H9 (cell line): ENCODE measurements at regions not wholly inside any gene's neighbourhood (a gene's known extent, or its start where the extent isn't known, plus 50 kb on each side); places are given as distances from the start of the nearest gene placed in this dataset.

Source experiments
- DNase-seq: peaks from one replicate; pipeline ENCODE4 v3.0.0-alpha.2; 2017
- H2AFZ ChIP-seq: one replicate; pipeline ENCODE4 v1.6.1; 2013; ENCODE audit warnings: mild to moderate bottlenecking, low read length, control low read depth, moderate library complexity
- H2AK5ac ChIP-seq: 2 replicates; pipeline ENCODE4 v1.6.1; 2013; ENCODE audit warnings: low read length, control low read depth, mixed read lengths; ENCODE audit not compliant: insufficient read length
- H2BK120ac ChIP-seq: one replicate; pipeline ENCODE4 v1.6.1; 2013; ENCODE audit warnings: low read depth, mild to moderate bottlenecking, low read length, control low read depth, inconsistent platforms; ENCODE audit not compliant: poor library complexity, severe bottlenecking
- H2BK12ac ChIP-seq: 2 replicates; pipeline ENCODE4 v1.6.1; 2013; ENCODE audit warnings: low read length, control low read depth, mixed read lengths, low read depth; ENCODE audit not compliant: insufficient read length
- H2BK15ac ChIP-seq: 2 replicates; pipeline ENCODE4 v1.6.1; 2013; ENCODE audit warnings: low read depth, low read length, control low read depth
- H2BK20ac ChIP-seq: one replicate; pipeline ENCODE4 v1.6.1; 2013; ENCODE audit warnings: low read depth, mild to moderate bottlenecking, low read length, control low read depth, inconsistent platforms; ENCODE audit not compliant: poor library complexity, severe bottlenecking
- H2BK5ac ChIP-seq: 2 replicates; pipeline ENCODE4 v1.6.1; 2013; ENCODE audit warnings: low read length, control low read depth, mixed read lengths; ENCODE audit not compliant: insufficient read length
- H3K14ac ChIP-seq: 2 replicates; pipeline ENCODE4 v1.6.1; 2013; ENCODE audit warnings: low read length, control low read depth; ENCODE audit not compliant: insufficient read depth
- H3K18ac ChIP-seq: 2 replicates; pipeline ENCODE4 v1.6.1; 2013; ENCODE audit warnings: low read depth, mild to moderate bottlenecking, mixed read lengths, low read length, control low read depth; ENCODE audit not compliant: insufficient read length
- H3K23ac ChIP-seq: 2 replicates; pipeline ENCODE4 v1.6.1; 2013; ENCODE audit warnings: low read length, control low read depth, mixed read lengths, low read depth; ENCODE audit not compliant: insufficient read length
- H3K23me2 ChIP-seq: 2 replicates; pipeline ENCODE4 v1.6.1; 2013; ENCODE audit warnings: low read depth, mild to moderate bottlenecking, mixed read lengths, low read length, control low read depth; ENCODE audit not compliant: insufficient read length, poor library complexity, severe bottlenecking
- H3K27ac ChIP-seq: 2 replicates; pipeline ENCODE4 v1.5.1; 2013; ENCODE audit warnings: low read length, control low read depth, mixed read lengths, low read depth; ENCODE audit not compliant: insufficient read length
- H3K27me3 ChIP-seq: 2 replicates; pipeline ENCODE4 v1.6.1; 2013; ENCODE audit warnings: low read length, control low read depth, inconsistent platforms; ENCODE audit not compliant: insufficient read depth
- H3K4ac ChIP-seq: 2 replicates; pipeline ENCODE4 v1.6.1; 2013; ENCODE audit warnings: low read depth, mild to moderate bottlenecking, control low read depth, inconsistent platforms, low read length, moderate library complexity
- H3K4me1 ChIP-seq: 2 replicates; pipeline ENCODE4 v1.6.1; 2013; ENCODE audit warnings: low read length, control low read depth, inconsistent platforms; ENCODE audit not compliant: insufficient read depth
- H3K4me2 ChIP-seq: 2 replicates; pipeline ENCODE4 v1.6.1; 2013; ENCODE audit warnings: low read length, control low read depth, mixed read lengths; ENCODE audit not compliant: insufficient read length, insufficient read depth
- H3K56ac ChIP-seq: 2 replicates; pipeline ENCODE4 v1.6.1; 2013; ENCODE audit warnings: low read depth, mild to moderate bottlenecking, mixed read lengths, low read length, control low read depth; ENCODE audit not compliant: insufficient read length
- H3K79me1 ChIP-seq: 2 replicates; pipeline ENCODE4 v1.6.1; 2013; ENCODE audit warnings: low read depth, mild to moderate bottlenecking, moderate library complexity, low read length, control low read depth, inconsistent platforms; ENCODE audit not compliant: insufficient read depth, poor library complexity, severe bottlenecking
- H3K79me2 ChIP-seq: 2 replicates; pipeline ENCODE4 v1.6.1; 2013; ENCODE audit warnings: low read length, control low read depth, inconsistent platforms; ENCODE audit not compliant: insufficient read depth
- H3K9ac ChIP-seq: 2 replicates; pipeline ENCODE4 v1.6.1; 2013; ENCODE audit warnings: low read length, control low read depth, mixed read lengths; ENCODE audit not compliant: insufficient read length; ENCODE audit errors: extremely low read depth
- H3K9me3 ChIP-seq: one replicate; pipeline ENCODE4 v1.6.1; 2013; ENCODE audit warnings: low read depth, low read length, inconsistent platforms; ENCODE audit not compliant: control insufficient read depth
- H3T11ph ChIP-seq: one replicate; pipeline ENCODE4 v1.6.1; 2013; ENCODE audit warnings: mild to moderate bottlenecking, low read length, control low read depth, inconsistent platforms
- H4K20me1 ChIP-seq: one replicate; pipeline ENCODE4 v1.6.1; 2013; ENCODE audit not compliant: control insufficient read depth, insufficient read length, insufficient read depth
- H4K5ac ChIP-seq: 2 replicates; pipeline ENCODE4 v1.6.1; 2013; ENCODE audit warnings: low read depth, mild to moderate bottlenecking, mixed read lengths, low read length, control low read depth; ENCODE audit not compliant: insufficient read length
- H4K8ac ChIP-seq: replicated peaks from 2 replicates; pipeline ENCODE4 v1.6.1; 2013; ENCODE audit warnings: low read length, control low read depth, mixed read lengths, low read depth; ENCODE audit not compliant: insufficient read length
- H4K91ac ChIP-seq: 2 replicates; pipeline ENCODE4 v1.6.1; 2013; ENCODE audit warnings: low read depth, mild to moderate bottlenecking, moderate library complexity, mixed read lengths, low read length, control low read depth; ENCODE audit not compliant: insufficient read length
- H3K27ac Mint-ChIP-seq, 3 experiments: 2 replicates in 2 of 3; 3 replicates in 1 of 3; pipeline ENCODE4 v1.8.0; 2020 to 2021; ENCODE audit warnings: mixed read lengths in 3 of 3, mild to moderate bottlenecking in 1 of 3, moderate library complexity in 1 of 3
- H3K27me3 Mint-ChIP-seq: 2 replicates; pipeline ENCODE4 v1.8.0; 2021; ENCODE audit warnings: low read depth, mild to moderate bottlenecking, moderate library complexity, mixed read lengths
- H3K36me3 Mint-ChIP-seq, 3 experiments: 2 replicates in 2 of 3; 3 replicates in 1 of 3; pipeline ENCODE4 v1.8.0; 2020 to 2021; ENCODE audit warnings: low read depth in 3 of 3, mixed read lengths in 3 of 3; ENCODE audit not compliant: insufficient read depth in 1 of 3
- H3K4me1 Mint-ChIP-seq, 2 experiments: 2 replicates each; pipeline ENCODE4 v1.8.0; 2020; ENCODE audit warnings: mixed read lengths in 2 of 2
- H3K4me3 Mint-ChIP-seq, 2 experiments: 2 replicates in 1 of 2; 3 replicates in 1 of 2; pipeline ENCODE4 v1.8.0; 2020 to 2021; ENCODE audit warnings: mild to moderate bottlenecking in 2 of 2, mixed read lengths in 2 of 2, moderate library complexity in 1 of 2
- H3K9me3 Mint-ChIP-seq, 2 experiments: 2 replicates in 1 of 2; 3 replicates in 1 of 2; pipeline ENCODE4 v1.8.0; 2020; ENCODE audit warnings: mild to moderate bottlenecking in 2 of 2, mixed read lengths in 2 of 2, moderate library complexity in 1 of 2
- WGBS: extraction: QIAGEN DNeasy Blood & Tissue Kit; methylation state at CpG from one replicate; pipeline ENCODE4 v1.1.7; 2013; ENCODE audit warnings: missing lambda C conversion rate, low lambda C conversion rate, mixed read lengths; ENCODE audit not compliant: insufficient read length; ENCODE audit errors: extremely low coverage; 5-methylcytosine and 5-hydroxymethylcytosine counted together
- TF ChIP-seq, protein P1 (sequence below): fragments of 200-600 bp; sonication (generic); conservative IDR thresholded peaks from 3 replicates; pipeline ENCODE4 v1.8.0; 2021; ENCODE audit warnings: antibody characterized with exemption, mild to moderate bottlenecking

DNA sequence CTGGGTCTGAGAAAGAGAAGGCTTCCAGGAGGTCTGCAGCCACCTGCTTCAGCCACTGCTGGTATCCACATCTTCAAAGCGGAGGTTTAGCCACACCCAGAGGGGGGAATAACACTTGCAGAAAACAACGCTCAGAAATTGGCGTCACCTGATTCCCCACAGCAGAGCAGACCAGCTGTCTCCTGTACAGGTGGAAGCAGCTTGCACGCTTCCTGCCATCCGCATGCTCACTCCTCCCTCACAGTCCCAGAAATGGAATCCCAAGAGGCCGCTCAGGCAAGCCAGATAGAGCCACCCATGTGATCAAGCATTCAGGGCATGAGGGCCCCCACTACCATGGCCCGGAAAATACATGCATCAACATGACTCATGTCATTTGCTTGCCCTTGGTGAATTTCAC, 112.2 kb upstream of the DIO3 start:
- no peak overlapping the region for H3K4me3 Mint-ChIP-seq
- H3T11ph ChIP-seq, result no peak overlapping the region
- peaks cover 30% of the 10 kb centered on the region for H3K27me3 Mint-ChIP-seq

More for the DNA sequence above, 112.2 kb upstream of the DIO3 start:
- H2AFZ ChIP-seq, result no peak overlapping the region
- no peak overlapping the region for H2BK20ac ChIP-seq
- H4K5ac ChIP-seq, result no peak overlapping the region
- DNase-seq, result no peak
- H3K79me2 ChIP-seq, result no peaks in the 10 kb centered on the region
- no peak overlapping the region for H2BK15ac ChIP-seq
- no peak overlapping the region for H3K9ac ChIP-seq
- H4K8ac ChIP-seq, result no peak overlapping the region
- H3K23me2 ChIP-seq, result no peaks in the 10 kb centered on the region
- TF ChIP-seq, protein P1, sequence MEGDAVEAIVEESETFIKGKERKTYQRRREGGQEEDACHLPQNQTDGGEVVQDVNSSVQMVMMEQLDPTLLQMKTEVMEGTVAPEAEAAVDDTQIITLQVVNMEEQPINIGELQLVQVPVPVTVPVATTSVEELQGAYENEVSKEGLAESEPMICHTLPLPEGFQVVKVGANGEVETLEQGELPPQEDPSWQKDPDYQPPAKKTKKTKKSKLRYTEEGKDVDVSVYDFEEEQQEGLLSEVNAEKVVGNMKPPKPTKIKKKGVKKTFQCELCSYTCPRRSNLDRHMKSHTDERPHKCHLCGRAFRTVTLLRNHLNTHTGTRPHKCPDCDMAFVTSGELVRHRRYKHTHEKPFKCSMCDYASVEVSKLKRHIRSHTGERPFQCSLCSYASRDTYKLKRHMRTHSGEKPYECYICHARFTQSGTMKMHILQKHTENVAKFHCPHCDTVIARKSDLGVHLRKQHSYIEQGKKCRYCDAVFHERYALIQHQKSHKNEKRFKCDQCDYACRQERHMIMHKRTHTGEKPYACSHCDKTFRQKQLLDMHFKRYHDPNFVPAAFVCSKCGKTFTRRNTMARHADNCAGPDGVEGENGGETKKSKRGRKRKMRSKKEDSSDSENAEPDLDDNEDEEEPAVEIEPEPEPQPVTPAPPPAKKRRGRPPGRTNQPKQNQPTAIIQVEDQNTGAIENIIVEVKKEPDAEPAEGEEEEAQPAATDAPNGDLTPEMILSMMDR, result no peak
- no peaks in the 10 kb centered on the region for H4K20me1 ChIP-seq
- no peak overlapping the region for H4K91ac ChIP-seq
- no peak overlapping the region for H3K14ac ChIP-seq
- Mint-ChIP-seq H3K36me3 (no peaks in the 10 kb centered on the region), H3K9me3 (no peaks in the 10 kb centered on the region), H3K4me1 (no peaks in the 10 kb centered on the region), H3K27ac (no peak overlapping the region)
- no peak overlapping the region for H3K56ac ChIP-seq
- no peak overlapping the region for H3K18ac ChIP-seq
- H3K4ac ChIP-seq, result no peak overlapping the region
- no peak overlapping the region for H2BK120ac ChIP-seq
- H3K23ac ChIP-seq, result no peak overlapping the region
- H3K27me3 ChIP-seq, result no peaks in the 10 kb centered on the region
- H3K4me1 ChIP-seq, result no peaks in the 10 kb centered on the region
- H2BK12ac ChIP-seq, result no peak overlapping the region
- H3K27ac ChIP-seq, result no peak overlapping the region
- H3K9me3 ChIP-seq, result no peaks in the 10 kb centered on the region
- no peak overlapping the region for H3K4me2 ChIP-seq
- no peaks in the 10 kb centered on the region for H3K79me1 ChIP-seq
- H2AK5ac ChIP-seq, result no peak overlapping the region
- no peak overlapping the region for H2BK5ac ChIP-seq
- WGBS, result no CpG with 5 or more reads among the region's 7 CpGs
